ENCODE measurements at regions not wholly inside any gene's neighbourhood (a gene's known extent, or its start where the extent isn't known, plus 50 kb on each side); places are given as distances from the start of the nearest gene placed in this dataset.
A peak's percentile ranks its signal among the peaks of the same experiment; 100 is the strongest.
"Not testable (repeated sequence)": the region's sequence is repeated elsewhere in the genome, so short reads cannot be mapped to it uniquely, and the experiment has no call there.

DNA sequence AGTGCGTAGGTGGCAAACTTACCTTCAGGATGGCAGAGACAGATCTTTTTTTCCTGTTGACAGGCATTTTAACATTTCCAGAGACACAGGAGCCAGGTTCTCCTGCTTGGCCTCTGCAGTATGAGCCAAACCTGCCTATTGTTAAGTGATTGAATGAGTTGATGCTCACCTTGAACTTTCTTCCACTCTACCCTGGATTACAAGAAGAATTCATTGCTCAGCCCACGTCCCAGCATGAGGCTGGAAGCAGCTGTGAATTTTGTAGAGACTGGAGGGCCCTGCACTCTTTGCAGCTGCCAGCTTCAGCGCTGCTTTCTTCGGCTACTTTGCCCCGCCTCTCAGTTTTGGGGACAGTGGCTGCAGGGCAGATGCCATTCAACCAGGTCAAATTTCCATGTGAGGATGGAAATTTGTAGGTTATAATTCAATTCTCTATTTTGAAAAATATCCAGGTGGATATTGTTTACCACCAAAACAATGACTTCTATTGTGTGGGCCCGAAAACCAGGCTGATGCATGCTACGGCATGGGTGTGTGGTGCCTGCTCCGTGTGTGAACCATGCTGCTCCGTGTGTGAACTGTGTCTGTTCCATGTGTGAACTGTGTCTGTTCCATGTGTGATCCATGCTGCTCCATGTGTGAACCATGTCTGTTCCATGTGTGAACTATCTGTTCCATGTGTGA lies 75.2 kb upstream of the METTL9 start:
- no peaks in the 10 kb centered on the region for H3K27me3 Mint-ChIP-seq
- no peak overlapping the region for H3K4me3 Mint-ChIP-seq
- H3K9me3 Mint-ChIP-seq = no peaks in the 10 kb centered on the region
- ATAC-seq = no peak
- peaks cover 4% of the 10 kb centered on the region for H3K4me1 Mint-ChIP-seq
- H3K36me3 Mint-ChIP-seq = peaks cover 4% of the 10 kb centered on the region
- H3K27ac Mint-ChIP-seq = no peak overlapping the region

GRCh38 chr16:21524752-21525028 lies 74.7 kb upstream of the METTL9 start:
- not testable (repeated sequence) for H3K27me3 Mint-ChIP-seq, H3K9me3 Mint-ChIP-seq, H3K4me1 Mint-ChIP-seq, H3K27ac Mint-ChIP-seq, H3K36me3 Mint-ChIP-seq, ATAC-seq, H3K4me3 Mint-ChIP-seq

DNA sequence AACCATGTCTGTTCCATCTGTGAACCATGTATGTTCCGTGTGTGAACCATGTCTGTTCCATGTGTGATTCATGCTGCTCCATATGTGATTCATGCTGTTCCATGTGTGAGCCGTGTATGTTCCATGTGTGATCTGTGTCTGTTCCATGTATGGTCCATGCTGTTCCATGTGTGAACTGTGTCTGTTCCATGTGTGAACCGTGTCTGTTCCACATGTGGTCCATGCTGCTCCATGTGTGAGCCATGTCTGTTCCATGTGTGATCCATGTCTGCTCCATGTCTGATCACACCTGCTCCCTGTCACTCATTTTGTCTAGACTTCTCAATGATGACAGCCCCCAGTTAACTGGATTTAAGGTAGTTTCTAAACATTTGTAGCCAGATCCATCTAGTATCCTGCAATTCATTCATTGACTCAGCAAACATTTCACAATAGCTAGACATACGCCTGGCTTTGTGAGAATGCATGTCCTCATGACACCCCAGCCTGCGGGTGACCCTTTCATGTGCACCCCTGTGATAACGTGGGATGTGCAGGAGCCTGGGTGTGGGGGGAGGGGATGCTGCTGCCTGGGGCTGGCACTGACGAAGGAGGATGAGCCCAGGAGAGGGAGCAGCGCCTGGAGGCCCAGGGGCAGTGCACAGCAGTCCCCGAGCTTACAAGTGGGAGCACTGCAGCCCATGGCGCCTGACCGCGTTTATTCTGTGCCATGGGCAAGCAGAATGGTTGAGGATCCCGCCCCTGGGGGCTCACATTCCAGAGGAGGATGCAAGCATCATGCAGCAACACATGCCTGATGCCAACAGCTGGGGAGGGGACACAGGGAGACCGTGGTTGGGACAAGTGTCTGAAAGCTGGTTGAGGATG lies 74.1 kb upstream of the METTL9 start:
- H3K36me3 Mint-ChIP-seq, H3K27ac Mint-ChIP-seq, H3K9me3 Mint-ChIP-seq, H3K4me1 Mint-ChIP-seq, H3K27me3 Mint-ChIP-seq, ATAC-seq, H3K4me3 Mint-ChIP-seq: not testable (repeated sequence)

- not testable (repeated sequence) for H3K27ac Mint-ChIP-seq
These were observed 73.1 kb upstream of the METTL9 start for GRCh38 chr16:21525956-21526922.

GRCh38 chr16:21526923-21527807 lies 72.2 kb upstream of the METTL9 start:
- Mint-ChIP-seq H3K4me1 (peaks cover 6% of the 10 kb centered on the region), H3K36me3 (no peaks in the 10 kb centered on the region), H3K27me3 (no peaks in the 10 kb centered on the region), H3K9me3 (no peaks in the 10 kb centered on the region), H3K4me3 (no peak overlapping the region), H3K27ac (no peak overlapping the region)
- ATAC-seq = no peak

More at GRCh38 chr16:21525956-21526922, 73.1 kb upstream of the METTL9 start:
- H3K36me3 Mint-ChIP-seq, H3K27me3 Mint-ChIP-seq, H3K4me3 Mint-ChIP-seq, H3K4me1 Mint-ChIP-seq, H3K9me3 Mint-ChIP-seq: not testable (repeated sequence)
- ATAC-seq = peak; percentile 28

GRCh38 chr16:21529060-21529658 lies 70.2 kb upstream of the METTL9 start:
- H3K9me3 Mint-ChIP-seq, H3K36me3 Mint-ChIP-seq, H3K4me1 Mint-ChIP-seq, H3K27ac Mint-ChIP-seq, H3K4me3 Mint-ChIP-seq, H3K27me3 Mint-ChIP-seq, ATAC-seq: not testable (repeated sequence)

- not testable (repeated sequence) for ATAC-seq, H3K27me3 Mint-ChIP-seq, H3K9me3 Mint-ChIP-seq, H3K4me1 Mint-ChIP-seq, H3K4me3 Mint-ChIP-seq, H3K36me3 Mint-ChIP-seq
- H3K27ac Mint-ChIP-seq = peak overlapping the region; percentile 15
These were observed 68.5 kb upstream of the METTL9 start for GRCh38 chr16:21530729-21531383.

DNA sequence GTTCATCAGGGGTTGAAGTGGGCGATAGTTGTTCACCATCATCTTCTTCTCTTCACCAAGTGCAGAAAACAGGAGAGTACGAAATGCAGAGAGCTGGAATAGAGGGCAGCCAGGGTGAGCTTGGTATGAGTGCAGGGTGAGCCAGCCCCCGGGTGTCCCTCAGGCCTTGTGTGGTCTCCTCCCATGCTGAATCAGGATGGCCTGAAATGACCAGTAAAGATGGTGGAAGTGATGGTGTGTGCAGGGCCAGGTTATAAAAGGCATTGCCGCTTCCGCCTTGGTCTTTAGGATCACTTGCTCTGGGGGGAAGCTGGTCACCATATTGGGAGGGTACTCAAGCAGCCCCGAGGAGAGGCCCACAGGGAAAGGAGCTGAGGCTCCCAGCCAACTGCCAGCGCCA lies 66.4 kb upstream of the METTL9 start:
- not testable (repeated sequence) for H3K4me1 Mint-ChIP-seq, H3K27me3 Mint-ChIP-seq, H3K36me3 Mint-ChIP-seq, H3K9me3 Mint-ChIP-seq, ATAC-seq, H3K4me3 Mint-ChIP-seq, H3K27ac Mint-ChIP-seq

- H3K36me3 Mint-ChIP-seq, H3K9me3 Mint-ChIP-seq, ATAC-seq, H3K4me1 Mint-ChIP-seq, H3K27me3 Mint-ChIP-seq, H3K4me3 Mint-ChIP-seq, H3K27ac Mint-ChIP-seq: not testable (repeated sequence)
These were observed 65.9 kb upstream of the METTL9 start for GRCh38 chr16:21533474-21533873.

DNA sequence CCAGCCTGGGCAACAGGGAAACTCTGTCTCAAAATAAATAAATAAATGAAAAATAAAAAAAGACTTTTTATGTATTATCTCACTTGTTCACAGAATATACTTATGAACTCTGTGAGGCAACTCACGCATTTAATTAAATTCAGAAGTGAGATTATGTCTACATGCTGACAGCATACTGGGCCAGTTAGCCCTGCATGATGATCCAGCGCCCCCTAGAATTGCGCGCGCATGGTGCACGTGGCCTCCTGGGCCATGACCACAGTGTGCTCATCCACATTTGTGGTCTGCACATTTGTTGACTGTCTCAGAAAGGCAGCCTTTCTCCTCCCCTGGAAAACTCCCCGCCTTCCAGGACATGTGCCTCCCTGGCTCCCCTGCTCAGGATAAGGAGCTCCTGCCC lies 64.8 kb upstream of the METTL9 start:
- not testable (repeated sequence) for H3K4me3 Mint-ChIP-seq, H3K36me3 Mint-ChIP-seq, H3K27ac Mint-ChIP-seq, ATAC-seq, H3K27me3 Mint-ChIP-seq, H3K9me3 Mint-ChIP-seq
- H3K4me1 Mint-ChIP-seq = peaks cover 11% of the 10 kb centered on the region

DNA sequence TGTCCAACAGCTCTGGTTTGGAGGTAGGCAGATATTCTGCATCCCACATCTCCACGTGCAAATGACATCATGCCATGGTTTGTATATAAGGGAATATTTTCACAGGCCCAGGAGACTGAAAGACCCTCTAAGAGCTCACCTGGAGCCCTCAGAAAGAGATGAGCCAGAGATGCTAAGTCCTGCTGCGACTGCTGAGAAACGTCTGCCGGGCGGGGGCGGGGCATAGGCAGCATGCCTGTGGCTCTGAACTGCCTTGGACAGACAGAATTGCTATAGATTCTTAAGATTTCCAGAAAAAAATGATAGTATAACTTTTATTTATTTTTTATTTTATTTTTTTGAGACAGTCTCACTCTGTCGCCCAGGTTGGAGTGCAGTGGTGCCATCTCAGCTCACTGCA lies 64.2 kb upstream of the METTL9 start:
- H3K27me3 Mint-ChIP-seq, ATAC-seq, H3K9me3 Mint-ChIP-seq, H3K4me3 Mint-ChIP-seq, H3K36me3 Mint-ChIP-seq, H3K27ac Mint-ChIP-seq: not testable (repeated sequence)
- H3K4me1 Mint-ChIP-seq = peaks cover 17% of the 10 kb centered on the region

- H3K4me3 Mint-ChIP-seq, H3K36me3 Mint-ChIP-seq, H3K27ac Mint-ChIP-seq, H3K27me3 Mint-ChIP-seq, H3K9me3 Mint-ChIP-seq, ATAC-seq: not testable (repeated sequence)
- peaks cover 25% of the 10 kb centered on the region for H3K4me1 Mint-ChIP-seq
These were observed 62.6 kb upstream of the METTL9 start for GRCh38 chr16:21536740-21537139.

DNA sequence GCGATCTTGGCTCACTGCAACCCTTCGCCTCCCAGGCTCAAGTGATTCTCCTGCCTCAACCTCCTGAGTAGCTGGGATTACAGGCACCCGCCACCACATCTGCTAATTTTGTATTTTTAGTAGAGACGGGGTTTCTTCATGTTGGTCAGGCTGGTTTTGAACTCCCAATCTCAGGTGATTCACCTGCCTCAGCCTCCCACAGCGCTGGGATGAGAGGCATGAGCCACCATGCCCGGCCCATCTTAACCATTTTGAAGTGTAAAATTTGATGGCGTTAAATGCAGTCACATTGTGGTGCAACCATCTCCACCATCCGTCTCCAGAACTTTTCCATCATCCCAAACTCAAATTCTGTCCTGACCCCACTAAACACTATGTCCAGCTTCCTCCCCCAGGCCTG lies 61.8 kb upstream of the METTL9 start:
- ATAC-seq, H3K9me3 Mint-ChIP-seq, H3K27ac Mint-ChIP-seq, H3K27me3 Mint-ChIP-seq, H3K4me3 Mint-ChIP-seq, H3K36me3 Mint-ChIP-seq: not testable (repeated sequence)
- peaks cover 32% of the 10 kb centered on the region for H3K4me1 Mint-ChIP-seq

DNA sequence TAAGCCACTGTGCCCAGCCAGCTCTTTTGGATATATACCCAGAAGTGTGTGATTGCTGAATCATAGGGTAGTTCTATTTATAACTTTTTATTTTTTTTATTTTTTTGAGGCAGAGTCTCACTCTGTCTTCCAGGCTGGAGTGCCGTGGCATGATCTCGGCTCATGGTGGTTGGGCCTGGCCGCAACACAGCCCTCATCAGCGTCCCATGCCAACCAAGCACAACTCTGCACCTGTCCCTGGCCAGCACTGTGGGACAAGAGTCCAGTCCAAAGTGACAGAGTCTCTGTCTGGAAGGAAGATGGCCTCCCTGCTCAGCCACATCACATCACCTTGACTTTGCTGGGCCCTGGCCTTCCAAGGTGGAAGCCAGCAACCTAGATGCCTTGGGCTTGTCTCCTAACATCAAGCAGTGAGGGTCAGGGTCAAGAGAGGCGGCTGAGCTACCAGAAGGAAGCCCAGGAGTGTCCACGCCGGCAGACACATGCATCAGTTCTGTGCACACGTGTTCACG lies 60.2 kb upstream of the METTL9 start:
- H3K27me3 Mint-ChIP-seq, H3K36me3 Mint-ChIP-seq, ATAC-seq, H3K4me3 Mint-ChIP-seq, H3K9me3 Mint-ChIP-seq: not testable (repeated sequence)
- Mint-ChIP-seq H3K4me1 (peaks cover 39% of the 10 kb centered on the region), H3K27ac (peak overlapping the region; percentile 69)

Measured in stimulated activated memory B cell treated with anti-CD40 and anti-IgM and Interleukin-4, amounts not matched to agents 10 μg/mL and 1 μg/mL and 100 μg/mL, for 72 hours (primary cell).